ENCODE measurements at regions not wholly inside any gene's neighbourhood (a gene's known extent, or its start where the extent isn't known, plus 50 kb on each side); places are given as distances from the start of the nearest gene placed in this dataset.
A peak's percentile ranks its signal among the peaks of the same experiment; 100 is the strongest.

DNA sequence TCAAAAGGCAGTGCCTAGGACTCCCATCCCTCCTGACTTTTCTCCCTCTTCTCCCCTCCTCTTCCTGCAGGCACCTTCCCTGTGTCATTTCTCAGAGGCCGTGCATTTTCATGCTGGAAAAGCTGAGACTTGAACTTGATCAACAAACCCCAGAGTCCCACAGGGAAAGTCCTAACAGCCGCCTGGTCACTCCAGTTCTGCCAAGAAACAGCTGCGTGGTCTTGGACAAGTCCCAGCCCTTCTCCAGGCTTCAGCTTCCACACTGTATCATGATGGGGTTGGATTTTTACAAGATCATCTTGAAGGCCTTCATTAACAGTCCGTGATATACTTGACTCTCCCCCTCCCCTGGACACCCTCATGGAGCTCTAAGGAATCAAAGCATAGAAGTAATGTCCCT, 366.0 kb downstream of the BCOR start:
- Histone ChIP-seq H3K36me3 (no peaks in the 10 kb centered on the region), H3K4me3 (no peak overlapping the region), H3K9me3 (no peaks in the 10 kb centered on the region), H3K27ac (peak overlapping the region in 3 of 4 donors; percentile 63 to 67 (median 65)), H3K4me1 (peaks cover 0 to 46% (median 25%) of the 10 kb centered on the region in 4 donors), H3K27me3 (no peaks in the 10 kb centered on the region)
- no peak for DNase-seq
- intact Hi-C loops (cut with DNase I) = loop anchor here (2.0 to 10.0 kb wide), 9 partner anchors 23 to 927 kb away; partner anchors contain the start of gene MID1IP1
- TF ChIP-seq POLR2AphosphoS5 (IDR thresholded peaks at IDR 0.05) (no peak), POLR2A (IDR thresholded peaks at IDR 0.05) (no peak), EP300 (IDR thresholded peaks at IDR 0.05) (no peak)
- TF ChIP-seq, protein P1, sequence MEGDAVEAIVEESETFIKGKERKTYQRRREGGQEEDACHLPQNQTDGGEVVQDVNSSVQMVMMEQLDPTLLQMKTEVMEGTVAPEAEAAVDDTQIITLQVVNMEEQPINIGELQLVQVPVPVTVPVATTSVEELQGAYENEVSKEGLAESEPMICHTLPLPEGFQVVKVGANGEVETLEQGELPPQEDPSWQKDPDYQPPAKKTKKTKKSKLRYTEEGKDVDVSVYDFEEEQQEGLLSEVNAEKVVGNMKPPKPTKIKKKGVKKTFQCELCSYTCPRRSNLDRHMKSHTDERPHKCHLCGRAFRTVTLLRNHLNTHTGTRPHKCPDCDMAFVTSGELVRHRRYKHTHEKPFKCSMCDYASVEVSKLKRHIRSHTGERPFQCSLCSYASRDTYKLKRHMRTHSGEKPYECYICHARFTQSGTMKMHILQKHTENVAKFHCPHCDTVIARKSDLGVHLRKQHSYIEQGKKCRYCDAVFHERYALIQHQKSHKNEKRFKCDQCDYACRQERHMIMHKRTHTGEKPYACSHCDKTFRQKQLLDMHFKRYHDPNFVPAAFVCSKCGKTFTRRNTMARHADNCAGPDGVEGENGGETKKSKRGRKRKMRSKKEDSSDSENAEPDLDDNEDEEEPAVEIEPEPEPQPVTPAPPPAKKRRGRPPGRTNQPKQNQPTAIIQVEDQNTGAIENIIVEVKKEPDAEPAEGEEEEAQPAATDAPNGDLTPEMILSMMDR (IDR thresholded peaks at IDR 0.05) = no peak
- 52 to 69% methylated on average over 4 of the region's 4 CpGs for WGBS, 2 donors

DNA sequence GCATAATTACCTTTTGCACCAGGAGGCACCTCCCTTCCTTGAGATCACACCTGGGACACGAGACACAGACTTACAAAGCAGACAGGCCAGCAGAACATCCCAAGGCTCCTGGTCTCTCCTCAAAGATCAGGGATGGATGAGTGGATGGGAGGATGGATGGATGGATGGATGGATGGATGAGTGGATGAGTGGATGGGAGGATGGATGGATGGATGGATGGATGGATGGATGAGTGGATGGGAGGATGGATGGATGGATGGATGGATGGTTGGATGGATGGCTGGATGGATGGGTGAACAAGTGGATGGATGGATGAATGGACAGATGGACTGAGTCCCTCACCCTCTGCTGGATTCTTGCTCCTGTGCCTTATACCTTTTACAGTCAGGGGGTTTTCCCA, 364.0 kb downstream of the BCOR start:
- Histone ChIP-seq H3K4me3 (no peak overlapping the region), H3K4me1 (peaks cover 0 to 31% (median 23%) of the 10 kb centered on the region in 4 donors), H3K27ac (no peak overlapping the region), H3K36me3 (no peaks in the 10 kb centered on the region), H3K9me3 (no peaks in the 10 kb centered on the region), H3K27me3 (no peaks in the 10 kb centered on the region)
- TF ChIP-seq, protein P1 (IDR thresholded peaks at IDR 0.05) = no peak
- no peak for TF ChIP-seq POLR2A (IDR thresholded peaks at IDR 0.05)
- TF ChIP-seq EP300 (IDR thresholded peaks at IDR 0.05) = no peak
- TF ChIP-seq POLR2AphosphoS5 (IDR thresholded peaks at IDR 0.05) = no peak
- intact Hi-C loops (cut with DNase I) = loop anchor here (5.0 to 10.0 kb wide), 7 partner anchors 81 to 929 kb away; partner anchors contain the start of gene MID1IP1
- WGBS, 2 donors = 46 to 79% methylated on average over 1 of the region's 1 CpG
- no peak for DNase-seq

DNA sequence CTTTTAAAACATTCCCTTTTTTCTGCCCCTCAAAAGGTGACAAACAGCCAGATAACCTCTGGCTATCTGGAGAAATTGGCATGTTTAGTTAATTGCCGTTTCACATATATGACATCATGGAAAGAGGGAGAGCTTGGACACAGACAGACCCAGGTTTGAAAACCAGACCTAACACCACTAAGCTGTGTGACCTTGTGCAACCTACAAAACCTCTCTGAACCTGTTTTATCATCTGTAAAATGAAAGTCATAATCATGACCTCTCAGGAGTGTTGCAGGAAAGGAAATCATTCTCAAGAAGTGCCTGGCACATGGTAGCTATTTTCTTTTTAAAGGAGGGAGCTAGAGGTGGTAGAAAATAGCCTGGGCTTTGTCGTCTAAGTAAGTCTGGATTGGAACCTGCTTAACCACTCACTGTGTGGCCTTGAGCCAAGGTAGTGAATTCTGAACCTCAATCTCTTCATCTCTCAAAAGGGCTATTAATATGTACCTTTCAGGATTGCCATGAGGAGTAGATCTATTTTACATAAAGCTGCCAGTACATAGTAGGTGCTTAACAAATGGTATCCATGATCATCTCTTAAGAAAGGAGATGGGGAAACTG, 363.5 kb downstream of the BCOR start:
- Histone ChIP-seq H3K9me3 (no peaks in the 10 kb centered on the region), H3K4me3 (no peak overlapping the region), H3K36me3 (no peaks in the 10 kb centered on the region), H3K4me1 (peaks cover 0 to 31% (median 23%) of the 10 kb centered on the region in 4 donors), H3K27ac (no peak overlapping the region), H3K27me3 (no peaks in the 10 kb centered on the region)
- 38 to 65% methylated on average over 2 of the region's 2 CpGs for WGBS, 2 donors
- DNase-seq = no peak
- intact Hi-C loops (cut with DNase I) = loop anchor here (5.0 to 10.0 kb wide), 7 partner anchors 81 to 929 kb away; partner anchors contain the start of gene MID1IP1
- TF ChIP-seq POLR2A (IDR thresholded peaks at IDR 0.05) = no peak
- TF ChIP-seq POLR2AphosphoS5 (IDR thresholded peaks at IDR 0.05) = no peak
- TF ChIP-seq, protein P1 (IDR thresholded peaks at IDR 0.05) = no peak
- no peak for TF ChIP-seq EP300 (IDR thresholded peaks at IDR 0.05)

DNA sequence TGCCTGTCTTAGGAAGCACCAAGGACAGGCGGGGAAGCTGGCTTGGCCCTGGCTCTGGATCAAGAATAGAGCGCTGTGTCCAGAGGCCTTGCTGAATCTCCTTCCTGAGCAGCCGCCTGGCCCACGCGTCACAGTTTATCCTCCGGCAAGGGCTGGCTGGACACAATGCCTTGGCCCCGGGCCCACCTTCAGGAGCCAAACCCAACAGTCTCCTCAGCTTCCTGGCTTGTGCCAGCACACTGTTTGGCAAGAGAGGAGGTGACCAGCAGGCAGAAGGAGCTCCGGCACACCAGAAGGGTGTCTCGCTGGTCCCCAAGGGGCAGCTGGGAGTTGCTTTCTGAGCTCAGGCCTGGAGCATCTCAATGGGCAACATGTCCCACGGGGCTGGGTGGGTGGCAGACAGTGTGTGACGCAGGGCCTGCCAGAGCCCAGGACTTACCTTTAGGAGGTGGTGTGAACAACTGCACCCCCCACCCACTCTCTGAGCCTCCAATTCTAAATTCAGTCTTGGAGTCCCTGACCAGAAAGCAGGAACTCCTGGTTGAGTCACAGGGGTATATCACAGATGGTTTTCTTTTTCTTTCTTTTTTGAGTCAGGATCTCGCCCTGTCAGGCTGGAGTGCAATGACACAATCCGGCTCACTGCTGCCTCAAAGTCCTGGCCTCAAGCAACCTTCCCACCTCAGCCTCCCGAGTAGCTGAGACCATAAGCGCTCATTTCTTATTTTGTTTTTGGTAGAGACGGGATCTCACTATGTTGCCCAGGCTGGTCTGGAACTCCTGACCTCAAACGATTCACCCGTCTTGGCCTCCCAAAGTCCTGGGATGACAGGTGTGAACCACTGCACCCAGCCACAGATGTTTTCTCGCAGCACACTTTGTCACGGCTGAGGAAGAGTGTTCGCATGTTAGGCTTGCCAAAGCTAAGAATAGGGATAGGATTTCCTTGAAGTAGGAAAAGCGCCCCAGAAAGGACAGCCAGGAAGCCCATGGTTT, 361.2 kb downstream of the BCOR start:
- H3K4me3 ChIP-seq = no peak overlapping the region
- H3K4me1 ChIP-seq = peaks cover 0 to 19% (median 16%) of the 10 kb centered on the region in 4 donors
- no peaks in the 10 kb centered on the region for H3K27me3 ChIP-seq
- H3K27ac ChIP-seq = peak overlapping the region; percentile 60 to 73 (median 68)
- peak; percentile 25 to 61 (median 48) for TF ChIP-seq POLR2AphosphoS5 (IDR thresholded peaks at IDR 0.05)
- no peak for TF ChIP-seq POLR2A (IDR thresholded peaks at IDR 0.05)
- peak; percentile 96 for DNase-seq
- no peaks in the 10 kb centered on the region for H3K9me3 ChIP-seq
- 63 to 73% methylated on average over 22 of the region's 22 CpGs for WGBS, 2 donors
- H3K36me3 ChIP-seq = no peaks in the 10 kb centered on the region
- intact Hi-C loops (cut with DNase I) = loop anchor here (10.0 kb wide), 3 partner anchors 78 to 932 kb away; partner anchors contain the start of gene MID1IP1

DNA sequence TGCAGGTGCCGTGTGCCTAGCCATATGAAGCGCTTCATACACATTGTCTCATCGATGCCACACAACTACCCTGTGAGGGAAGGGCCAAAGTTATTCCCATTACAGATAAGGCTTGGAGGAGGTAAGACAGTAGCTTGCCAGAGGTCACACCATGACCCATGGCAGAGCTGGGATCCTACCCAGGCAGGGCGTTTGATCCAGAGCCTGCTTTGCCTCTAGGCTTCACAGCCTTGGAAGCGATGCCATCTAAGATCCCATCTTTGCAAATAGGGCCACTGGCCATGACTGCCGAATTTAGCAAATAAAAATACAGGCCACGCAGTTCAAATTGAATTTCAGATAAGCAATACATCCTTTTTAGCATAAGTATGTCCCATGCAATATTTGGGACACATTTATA, 358.2 kb downstream of the BCOR start:
- Histone ChIP-seq H3K27me3 (no peaks in the 10 kb centered on the region), H3K9me3 (no peaks in the 10 kb centered on the region), H3K36me3 (no peaks in the 10 kb centered on the region), H3K27ac (no peak overlapping the region), H3K4me3 (no peak overlapping the region), H3K4me1 (peaks cover 0 to 16% (median 13%) of the 10 kb centered on the region in 4 donors)
- WGBS, 2 donors = 87 to 92% methylated on average over 7 of the region's 7 CpGs
- no peak for DNase-seq
- intact Hi-C loops (cut with DNase I) = loop anchor here (10.0 kb wide), 3 partner anchors 75 to 935 kb away; partner anchors contain the start of gene MID1IP1
- TF ChIP-seq, protein P1 (IDR thresholded peaks at IDR 0.05) = no peak
- TF ChIP-seq POLR2A (IDR thresholded peaks at IDR 0.05) = no peak
- TF ChIP-seq POLR2AphosphoS5 (IDR thresholded peaks at IDR 0.05) = no peak
- no peak for TF ChIP-seq EP300 (IDR thresholded peaks at IDR 0.05)
